Eye (tissue), 1 donor: ENCODE measurements at regions not wholly inside any gene's neighbourhood (a gene's known extent, or its start where the extent isn't known, plus 50 kb on each side); places are given as distances from the start of the nearest gene placed in this dataset.
"Not testable (repeated sequence)": the region's sequence is repeated elsewhere in the genome, so short reads cannot be mapped to it uniquely, and the experiment has no call there.

Experiments used
- DNase-seq: peaks from one replicate; pipeline ENCODE4 v3.0.0-alpha.2; 2015

GRCh38 chr4:125605926-125606325 is 291.2 kb downstream of the FAT4 start:
- not testable (repeated sequence) for DNase-seq

GRCh38 chr4:125620066-125620860 is 305.5 kb downstream of the FAT4 start:
- DNase-seq = peak; percentile 55

- DNase-seq = no peak
Measured at GRCh38 chr4:125624951-125625350, 310.2 kb downstream of the FAT4 start.

GRCh38 chr4:125626946-125627345 is 312.2 kb downstream of the FAT4 start:
- DNase-seq = peak; percentile 44

- DNase-seq = peak; percentile 62
Measured at GRCh38 chr4:125639182-125639621, 324.4 kb downstream of the FAT4 start.

GRCh38 chr4:125641611-125642010 is 326.9 kb downstream of the FAT4 start:
- no peak for DNase-seq

GRCh38 chr4:125642645-125643044 is 327.9 kb downstream of the FAT4 start:
- DNase-seq = no peak

GRCh38 chr4:125649452-125649851 is 334.7 kb downstream of the FAT4 start:
- no peak for DNase-seq

- no peak for DNase-seq
Measured at GRCh38 chr4:125650557-125650956, 335.8 kb downstream of the FAT4 start.

GRCh38 chr4:125651707-125652357 is 337.1 kb downstream of the FAT4 start:
- DNase-seq = not testable (repeated sequence)

GRCh38 chr4:125658773-125659172 is 344.0 kb downstream of the FAT4 start:
- no peak for DNase-seq

GRCh38 chr4:125663896-125664767 is 349.4 kb downstream of the FAT4 start:
- peak; percentile 54 for DNase-seq

- DNase-seq = no peak
Measured at GRCh38 chr4:125666635-125667034, 351.9 kb downstream of the FAT4 start.

GRCh38 chr4:125676156-125676555 is 361.4 kb downstream of the FAT4 start:
- DNase-seq = no peak

- DNase-seq = no peak
Measured at GRCh38 chr4:125676583-125676982, 361.8 kb downstream of the FAT4 start.

- DNase-seq = peak; percentile 31
Measured at GRCh38 chr4:125677665-125678307, 363.0 kb downstream of the FAT4 start.

GRCh38 chr4:125679989-125680388 is 365.2 kb downstream of the FAT4 start:
- no peak for DNase-seq

- DNase-seq = no peak
Measured at GRCh38 chr4:125681240-125681639, 366.5 kb downstream of the FAT4 start.

GRCh38 chr4:125682730-125683129 is 368.0 kb downstream of the FAT4 start:
- DNase-seq = no peak

GRCh38 chr4:125688841-125689240 is 374.1 kb downstream of the FAT4 start:
- no peak for DNase-seq

- DNase-seq = no peak
Measured at GRCh38 chr4:125689805-125690204, 375.1 kb downstream of the FAT4 start.

- no peak for DNase-seq
Measured at GRCh38 chr4:125693228-125693627, 378.5 kb downstream of the FAT4 start.

- no peak for DNase-seq
Measured at GRCh38 chr4:125702406-125702805, 387.7 kb downstream of the FAT4 start.
